ENCODE measurements at regions not wholly inside any gene's neighbourhood (a gene's known extent, or its start where the extent isn't known, plus 50 kb on each side); places are given as distances from the start of the nearest gene placed in this dataset.

- ChIA-PET CTCF (no interaction called here), POLR2A (interaction anchor here (1.2 kb wide), 1 partner anchor 8 kb away, joined by 3 read pairs; no protein-coding TSS in a partner anchor)
- H3K36me3 ChIP-seq (ENCODE audit: control insufficient read depth in 2 of 2, insufficient read depth in 1 of 2, low read length in 2 of 2), result no peaks in the 10 kb centered on the region
- TF ChIP-seq ZNF660 (tag by site-specific recombination; IDR thresholded peaks at IDR 0.05) (no peak), ZNF266 (tag by site-specific recombination; IDR thresholded peaks at IDR 0.05; ENCODE audit: low read depth) (no peak), SETDB1 (IDR thresholded peaks at IDR 0.05; ENCODE audit: insufficient read length, low read length) (no peak), ZFP41 (tag by site-specific recombination; IDR thresholded peaks at IDR 0.05; ENCODE audit: borderline replicate concordance) (no peak), MYNN (tag by site-specific recombination; IDR thresholded peaks at IDR 0.05; ENCODE audit: borderline replicate concordance) (no peak), AEBP2 (tag by site-specific recombination; IDR thresholded peaks at IDR 0.05; ENCODE audit: borderline replicate concordance) (no peak), ZNF639 (tag by site-specific recombination; IDR thresholded peaks at IDR 0.05) (no peak), PRDM1 (tag by site-specific recombination; IDR thresholded peaks at IDR 0.05) (no peak), ZNF549 (tag by site-specific recombination; IDR thresholded peaks at IDR 0.05) (no peak), ZNF792 (tag by site-specific recombination; IDR thresholded peaks at IDR 0.05) (no peak), ZNF221 (tag by site-specific recombination; IDR thresholded peaks at IDR 0.05; ENCODE audit: borderline replicate concordance) (no peak), ZNF24 (tag by site-specific recombination; IDR thresholded peaks at IDR 0.05) (no peak), ZNF701 (tag by site-specific recombination; IDR thresholded peaks at IDR 0.05) (no peak), KLF10 (tag by site-specific recombination; IDR thresholded peaks at IDR 0.05) (no peak), HOXD13 (CRISPR knock-in tag; IDR thresholded peaks at IDR 0.05; ENCODE audit: borderline replicate concordance) (no peak)
- TF ChIP-seq, protein P1, sequence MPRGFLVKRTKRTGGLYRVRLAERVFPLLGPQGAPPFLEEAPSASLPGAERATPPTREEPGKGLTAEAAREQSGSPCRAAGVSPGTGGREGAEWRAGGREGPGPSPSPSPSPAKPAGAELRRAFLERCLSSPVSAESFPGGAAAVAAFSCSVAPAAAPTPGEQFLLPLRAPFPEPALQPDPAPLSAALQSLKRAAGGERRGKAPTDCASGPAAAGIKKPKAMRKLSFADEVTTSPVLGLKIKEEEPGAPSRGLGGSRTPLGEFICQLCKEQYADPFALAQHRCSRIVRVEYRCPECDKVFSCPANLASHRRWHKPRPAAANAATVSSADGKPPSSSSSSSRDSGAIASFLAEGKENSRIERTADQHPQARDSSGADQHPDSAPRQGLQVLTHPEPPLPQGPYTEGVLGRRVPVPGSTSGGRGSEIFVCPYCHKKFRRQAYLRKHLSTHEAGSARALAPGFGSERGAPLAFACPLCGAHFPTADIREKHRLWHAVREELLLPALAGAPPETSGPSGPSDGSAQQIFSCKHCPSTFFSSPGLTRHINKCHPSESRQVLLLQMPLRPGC (tag by site-specific recombination; IDR thresholded peaks at IDR 0.05), result no peak
- no peak overlapping the region for H3K4me3 ChIP-seq (ENCODE audit: low read depth, low read length)
- no peaks in the 10 kb centered on the region for H3K9me3 ChIP-seq (ENCODE audit: control insufficient read depth, insufficient read depth, low read depth, low read length)
- H3K4me1 ChIP-seq (ENCODE audit: control insufficient read depth, insufficient read depth, low read length), result no peaks in the 10 kb centered on the region
- no peak overlapping the region for H3K27ac ChIP-seq (ENCODE audit: extremely low read depth, low read depth, low read length)
Measured at GRCh38 chr3:159001711-159002110, 199.9 kb downstream of the MFSD1 start.

- no peaks in the 10 kb centered on the region for H3K4me1 ChIP-seq (ENCODE audit: control insufficient read depth, insufficient read depth, low read length)
- no peaks in the 10 kb centered on the region for H3K36me3 ChIP-seq (ENCODE audit: control insufficient read depth in 2 of 2, insufficient read depth in 1 of 2, low read length in 2 of 2)
- CTCF ChIA-PET, result no interaction called here
- no peaks in the 10 kb centered on the region for H3K9me3 ChIP-seq (ENCODE audit: control insufficient read depth, insufficient read depth, low read depth, low read length)
- POLR2A ChIA-PET, result no interaction called here
- no peak overlapping the region for H3K27ac ChIP-seq (ENCODE audit: extremely low read depth, low read depth, low read length)
- no peak for TF ChIP-seq EGR2 (tag by site-specific recombination; IDR thresholded peaks at IDR 0.05; ENCODE audit: low read depth)
- no peak for TF ChIP-seq ZNF2 (tag by site-specific recombination; IDR thresholded peaks at IDR 0.05)
- TF ChIP-seq, protein P2, sequence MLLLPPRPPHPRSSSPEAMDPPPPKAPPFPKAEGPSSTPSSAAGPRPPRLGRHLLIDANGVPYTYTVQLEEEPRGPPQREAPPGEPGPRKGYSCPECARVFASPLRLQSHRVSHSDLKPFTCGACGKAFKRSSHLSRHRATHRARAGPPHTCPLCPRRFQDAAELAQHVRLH (tag by site-specific recombination; IDR thresholded peaks at IDR 0.05), result no peak
- no peak for TF ChIP-seq ZNF585B (tag by site-specific recombination; IDR thresholded peaks at IDR 0.05)
- TF ChIP-seq ZBTB1 (tag by site-specific recombination; IDR thresholded peaks at IDR 0.05), result no peak
- TF ChIP-seq ZNF521 (tag by site-specific recombination; IDR thresholded peaks at IDR 0.05), result no peak
- no peak for TF ChIP-seq PRDM1 (tag by site-specific recombination; IDR thresholded peaks at IDR 0.05)
- TF ChIP-seq, protein P3, sequence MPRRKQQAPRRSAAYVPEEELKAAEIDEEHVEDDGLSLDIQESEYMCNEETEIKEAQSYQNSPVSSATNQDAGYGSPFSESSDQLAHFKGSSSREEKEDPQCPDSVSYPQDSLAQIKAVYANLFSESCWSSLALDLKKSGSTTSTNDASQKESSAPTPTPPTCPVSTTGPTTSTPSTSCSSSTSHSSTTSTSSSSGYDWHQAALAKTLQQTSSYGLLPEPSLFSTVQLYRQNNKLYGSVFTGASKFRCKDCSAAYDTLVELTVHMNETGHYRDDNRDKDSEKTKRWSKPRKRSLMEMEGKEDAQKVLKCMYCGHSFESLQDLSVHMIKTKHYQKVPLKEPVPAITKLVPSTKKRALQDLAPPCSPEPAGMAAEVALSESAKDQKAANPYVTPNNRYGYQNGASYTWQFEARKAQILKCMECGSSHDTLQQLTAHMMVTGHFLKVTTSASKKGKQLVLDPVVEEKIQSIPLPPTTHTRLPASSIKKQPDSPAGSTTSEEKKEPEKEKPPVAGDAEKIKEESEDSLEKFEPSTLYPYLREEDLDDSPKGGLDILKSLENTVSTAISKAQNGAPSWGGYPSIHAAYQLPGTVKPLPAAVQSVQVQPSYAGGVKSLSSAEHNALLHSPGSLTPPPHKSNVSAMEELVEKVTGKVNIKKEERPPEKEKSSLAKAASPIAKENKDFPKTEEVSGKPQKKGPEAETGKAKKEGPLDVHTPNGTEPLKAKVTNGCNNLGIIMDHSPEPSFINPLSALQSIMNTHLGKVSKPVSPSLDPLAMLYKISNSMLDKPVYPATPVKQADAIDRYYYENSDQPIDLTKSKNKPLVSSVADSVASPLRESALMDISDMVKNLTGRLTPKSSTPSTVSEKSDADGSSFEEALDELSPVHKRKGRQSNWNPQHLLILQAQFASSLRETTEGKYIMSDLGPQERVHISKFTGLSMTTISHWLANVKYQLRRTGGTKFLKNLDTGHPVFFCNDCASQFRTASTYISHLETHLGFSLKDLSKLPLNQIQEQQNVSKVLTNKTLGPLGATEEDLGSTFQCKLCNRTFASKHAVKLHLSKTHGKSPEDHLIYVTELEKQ (tag by site-specific recombination; IDR thresholded peaks at IDR 0.05; ENCODE audit: borderline replicate concordance), result no peak
- TF ChIP-seq GLIS1 (tag by site-specific recombination; IDR thresholded peaks at IDR 0.05), result no peak
- TF ChIP-seq ZNF629 (tag by site-specific recombination; IDR thresholded peaks at IDR 0.05), result no peak
- TF ChIP-seq ZNF639 (tag by site-specific recombination; IDR thresholded peaks at IDR 0.05), result no peak
- H3K4me3 ChIP-seq (ENCODE audit: low read depth, low read length), result no peak overlapping the region
Measured at GRCh38 chr3:159005137-159005536, 203.3 kb downstream of the MFSD1 start.

Measured in HEK293 (cell line).